Stomach (tissue), 8 donors: ENCODE measurements at regions not wholly inside any gene's neighbourhood (a gene's known extent, or its start where the extent isn't known, plus 50 kb on each side); places are given as distances from the start of the nearest gene placed in this dataset.

Experiments used
- DNase-seq, 2 donors: peaks; one replicate each; pipeline versions ENCODE4 v3.0.0 to v3.0.0-alpha.2; 2013 to 2019
- H3K27ac ChIP-seq, 5 donors: fragments of 200-600 bp in 4 of 5; sonication (generic) in 4 of 5; one replicate each; pipeline ENCODE4 v1.5.1; 2013 to 2019; ENCODE audit warnings: mild to moderate bottlenecking in 1 of 5, moderate library complexity in 1 of 5
- H3K27me3 ChIP-seq, 3 donors: fragments of 200-600 bp; sonication (generic); one replicate each; pipeline ENCODE4 v1.5.1; 2017 to 2019; ENCODE audit warnings: mixed run types in 1 of 3
- H3K36me3 ChIP-seq, 4 donors: fragments of 200-600 bp; sonication (generic); 1 replicate in 3 of 4; 2 replicates in 1 of 4; pipeline ENCODE4 v1.5.1; 2016 to 2019
- H3K4me1 ChIP-seq, 4 donors: fragments of 200-600 bp; sonication (generic); one replicate each; pipeline ENCODE4 v1.5.1; 2016 to 2019
- H3K4me3 ChIP-seq, 4 donors: fragments of 200-600 bp; sonication (generic) in 3 of 4; one replicate each; pipeline ENCODE4 v1.5.1; 2016 to 2019; ENCODE audit warnings: mild to moderate bottlenecking in 1 of 4
- H3K9me3 ChIP-seq, 4 donors: fragments of 200-600 bp; sonication (generic); one replicate each; pipeline ENCODE4 v1.5.1; 2016 to 2019
- CTCF ChIP-seq, 7 experiments: fragments of 450-650 bp in 4 of 7; fragments of 200-600 bp in 3 of 7; sonication (generic) in 3 of 7; IDR thresholded peaks; one replicate each; pipeline ENCODE4 v1.5.1; 2016 to 2019; ENCODE audit warnings: antibody characterized with exemption in 7 of 7, control low read depth in 2 of 7, mild to moderate bottlenecking in 1 of 7
- EP300 ChIP-seq: sonication (generic); formaldehyde crosslinking; IDR thresholded peaks from one replicate; pipeline ENCODE4 v1.6.1; 2017; ENCODE audit warnings: antibody characterized with exemption
- POLR2A ChIP-seq, 4 donors: fragments of 450-650 bp; IDR thresholded peaks; one replicate each; pipeline ENCODE4 v1.6.1; 2016; ENCODE audit warnings: antibody characterized with exemption in 4 of 4, control low read depth in 2 of 4, mild to moderate bottlenecking in 1 of 4, moderate library complexity in 1 of 4
- POLR2AphosphoS5 ChIP-seq, 3 donors: sonication (generic); formaldehyde crosslinking; IDR thresholded peaks; one replicate each; pipeline ENCODE4 v1.6.1; 2016; ENCODE audit warnings: antibody characterized with exemption in 3 of 3
- WGBS, 5 donors: extraction: QIAGEN DNeasy Blood & Tissue Kit in 3 of 5; methylation state at CpG; one replicate each; pipeline versions ENCODE4 v1.1.5 to v1.1.7; 2013 to 2018; 5-methylcytosine and 5-hydroxymethylcytosine counted together
- intact Hi-C: fragments of 100-400 bp; cut with DNase I; formaldehyde crosslinking; loops from one replicate; pipeline ENCODE4 v1.15.1; 2023; ENCODE audit warnings: low total_unique reads
- small RNA-seq, 4 donors: library from RNA; depleted of rRNA; stranded (forward); fragments of <200 nt; gene quantifications; one replicate each; pipeline ENCODE3, GENCODE V24; 2016
- donor health status: healthy with polysubstance abuse.
- donor health status: Bipolar disorder and iron deficiency.
- donor health status: healthy.

- Histone ChIP-seq H3K36me3 (no peaks in the 10 kb centered on the region), H3K4me3 (no peak overlapping the region), H3K27ac (no peak overlapping the region), H3K27me3 (no peaks in the 10 kb centered on the region), H3K9me3 (peaks cover 0 to 13% (median 2%) of the 10 kb centered on the region in 4 donors), H3K4me1 (no peaks in the 10 kb centered on the region)
- intact Hi-C loops, result no loop called here
- TF ChIP-seq POLR2AphosphoS5 (IDR thresholded peaks at IDR 0.05), result no peak
- TF ChIP-seq CTCF (IDR thresholded peaks at IDR 0.05), result no peak
- no peak for TF ChIP-seq POLR2A (IDR thresholded peaks at IDR 0.05)
- no peak for TF ChIP-seq EP300
- 89 to 96% (median 91%) methylated on average over 5 of the region's 5 CpGs for WGBS, 5 donors
- no peak for DNase-seq
Measured at GRCh38 chr5:57124014-57124413, 49.8 kb upstream of the GPBP1 start.

Small RNA genes in the stretch of these regions (small RNA-seq; reads per million reads assigned to genes)
- 0 reads per million in 4 donors for gene AC034244.1
